ENCODE measurements at regions not wholly inside any gene's neighbourhood (a gene's known extent, or its start where the extent isn't known, plus 50 kb on each side); places are given as distances from the start of the nearest gene placed in this dataset.

DNA sequence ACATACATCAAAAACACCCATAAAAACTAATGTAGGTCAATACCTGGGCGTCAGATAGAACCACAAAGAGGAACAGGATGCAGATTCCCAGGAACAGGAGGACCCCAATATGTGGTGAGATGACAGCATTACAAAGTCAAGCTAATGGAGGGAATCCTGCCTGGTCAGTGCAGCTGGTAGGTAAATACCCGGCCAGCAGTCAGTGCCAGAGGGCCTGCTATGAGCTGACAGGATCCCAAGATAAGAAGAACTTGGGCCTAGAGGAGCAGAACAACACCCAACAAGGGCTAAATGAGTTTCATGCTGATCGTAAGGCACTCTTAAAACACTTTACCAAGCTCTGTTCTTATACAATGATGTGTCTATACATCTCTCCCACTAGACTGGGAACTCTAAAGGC is 61.2 kb upstream of the KCNMB2 start:
- TF ChIP-seq POLR2AphosphoS5 (IDR thresholded peaks at IDR 0.05; ENCODE audit: low read depth, low read length), result no peak
- TF ChIP-seq, protein P1, sequence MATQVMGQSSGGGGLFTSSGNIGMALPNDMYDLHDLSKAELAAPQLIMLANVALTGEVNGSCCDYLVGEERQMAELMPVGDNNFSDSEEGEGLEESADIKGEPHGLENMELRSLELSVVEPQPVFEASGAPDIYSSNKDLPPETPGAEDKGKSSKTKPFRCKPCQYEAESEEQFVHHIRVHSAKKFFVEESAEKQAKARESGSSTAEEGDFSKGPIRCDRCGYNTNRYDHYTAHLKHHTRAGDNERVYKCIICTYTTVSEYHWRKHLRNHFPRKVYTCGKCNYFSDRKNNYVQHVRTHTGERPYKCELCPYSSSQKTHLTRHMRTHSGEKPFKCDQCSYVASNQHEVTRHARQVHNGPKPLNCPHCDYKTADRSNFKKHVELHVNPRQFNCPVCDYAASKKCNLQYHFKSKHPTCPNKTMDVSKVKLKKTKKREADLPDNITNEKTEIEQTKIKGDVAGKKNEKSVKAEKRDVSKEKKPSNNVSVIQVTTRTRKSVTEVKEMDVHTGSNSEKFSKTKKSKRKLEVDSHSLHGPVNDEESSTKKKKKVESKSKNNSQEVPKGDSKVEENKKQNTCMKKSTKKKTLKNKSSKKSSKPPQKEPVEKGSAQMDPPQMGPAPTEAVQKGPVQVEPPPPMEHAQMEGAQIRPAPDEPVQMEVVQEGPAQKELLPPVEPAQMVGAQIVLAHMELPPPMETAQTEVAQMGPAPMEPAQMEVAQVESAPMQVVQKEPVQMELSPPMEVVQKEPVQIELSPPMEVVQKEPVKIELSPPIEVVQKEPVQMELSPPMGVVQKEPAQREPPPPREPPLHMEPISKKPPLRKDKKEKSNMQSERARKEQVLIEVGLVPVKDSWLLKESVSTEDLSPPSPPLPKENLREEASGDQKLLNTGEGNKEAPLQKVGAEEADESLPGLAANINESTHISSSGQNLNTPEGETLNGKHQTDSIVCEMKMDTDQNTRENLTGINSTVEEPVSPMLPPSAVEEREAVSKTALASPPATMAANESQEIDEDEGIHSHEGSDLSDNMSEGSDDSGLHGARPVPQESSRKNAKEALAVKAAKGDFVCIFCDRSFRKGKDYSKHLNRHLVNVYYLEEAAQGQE (IDR thresholded peaks at IDR 0.05; ENCODE audit: insufficient read depth in 1 of 2, low read depth in 2 of 2, low read length in 2 of 2), result no peak
